GM13977 (cell line): ENCODE measurements at regions not wholly inside any gene's neighbourhood (a gene's known extent, or its start where the extent isn't known, plus 50 kb on each side); places are given as distances from the start of the nearest gene placed in this dataset.

Experiments
- DNase-seq: peaks from one replicate; pipeline ENCODE4 v3.0.0; 2012; ENCODE audit warnings: low spot score
- CTCF ChIP-seq: IDR thresholded peaks from 2 replicates; pipeline ENCODE4 v1.5.1; 2012; ENCODE audit warnings: mild to moderate bottlenecking, control low read depth; ENCODE audit not compliant: insufficient read depth; ENCODE audit errors: extremely low read depth, missing control alignments
- in situ Hi-C: fragments of 300-500 bp; cut with MboI; formaldehyde crosslinking; loops from one replicate; pipeline ENCODE4 v1.12.0; 2022; ENCODE audit warnings: low sequenced_read_pairs, low pct_unique_long_range_greater_than_20kb, mixed read lengths, inconsistent platforms; ENCODE audit not compliant: unreplicated experiment

DNA sequence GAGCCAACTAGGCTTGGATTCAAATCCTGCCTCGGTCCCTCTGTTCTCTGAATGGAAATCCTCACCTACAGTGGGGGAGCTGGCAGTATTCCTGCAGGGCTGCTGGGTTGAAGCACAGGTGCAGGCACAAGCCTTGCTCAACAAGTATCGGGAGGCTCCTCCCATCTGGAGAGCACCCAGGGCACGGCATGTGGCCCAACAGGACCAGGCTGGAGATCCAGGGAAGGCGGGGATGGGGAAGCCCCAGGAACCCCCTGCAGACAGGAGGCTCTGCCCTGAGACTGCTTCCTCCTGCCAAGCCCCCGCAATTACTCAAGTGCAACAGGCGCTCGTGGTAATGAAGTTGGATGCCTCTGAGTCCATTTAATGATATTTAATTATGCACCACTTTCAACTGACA is 128.0 kb upstream of the VSTM2B start:
- no peak for TF ChIP-seq CTCF
- DNase-seq = no peak
- in situ Hi-C loops = no loop called here

- in situ Hi-C loops = no loop called here
- TF ChIP-seq CTCF = no peak
These were observed 126.0 kb upstream of the VSTM2B start for GRCh38 chr19:29399804-29400203.

GRCh38 chr19:29400917-29401711 is 124.7 kb upstream of the VSTM2B start:
- no peak for DNase-seq
- TF ChIP-seq CTCF = no peak

More at GRCh38 chr19:29399804-29400203, 126.0 kb upstream of the VSTM2B start:
- no peak for DNase-seq

DNA sequence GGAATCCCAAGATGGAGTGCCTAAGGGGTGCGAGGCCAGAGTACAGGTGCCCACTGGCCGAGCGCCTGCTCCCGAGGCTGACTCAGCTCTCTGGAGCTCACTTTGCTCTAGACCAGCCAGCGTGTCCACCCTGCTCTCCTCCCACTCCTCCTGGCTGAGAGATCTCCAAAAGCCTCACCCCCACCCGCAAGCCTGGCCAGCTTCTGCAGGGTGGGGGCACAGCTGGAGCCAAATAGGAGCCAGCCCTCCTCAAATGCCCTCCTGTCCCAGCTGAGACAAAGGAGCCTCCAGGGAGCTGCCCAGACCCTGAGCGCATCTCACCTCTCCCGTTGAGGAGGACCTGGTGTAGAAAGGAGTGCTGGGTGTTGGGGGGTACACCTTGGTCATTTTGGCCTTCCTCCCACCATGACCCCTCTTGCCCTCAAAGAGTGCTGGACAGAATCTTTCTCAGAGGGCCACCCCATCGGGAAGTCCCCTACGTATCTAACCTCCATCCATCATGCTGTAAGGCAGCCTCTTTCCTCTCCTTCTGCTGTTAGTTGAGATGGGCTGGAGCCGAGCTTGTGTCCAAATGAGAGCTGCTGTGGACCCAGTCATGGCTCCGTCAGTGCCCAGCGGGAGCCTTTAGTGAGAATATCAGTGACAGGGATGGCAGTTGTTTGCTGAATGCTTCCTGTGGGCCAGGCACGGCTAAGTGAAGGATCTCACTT is 123.9 kb upstream of the VSTM2B start:
- in situ Hi-C loops = no loop called here
- DNase-seq = no peak
- TF ChIP-seq CTCF = no peak

More at GRCh38 chr19:29400917-29401711, 124.7 kb upstream of the VSTM2B start:
- in situ Hi-C loops = no loop called here

GRCh38 chr19:29402563-29402962 is 123.2 kb upstream of the VSTM2B start:
- DNase-seq = no peak
- TF ChIP-seq CTCF = no peak
- in situ Hi-C loops = no loop called here

DNA sequence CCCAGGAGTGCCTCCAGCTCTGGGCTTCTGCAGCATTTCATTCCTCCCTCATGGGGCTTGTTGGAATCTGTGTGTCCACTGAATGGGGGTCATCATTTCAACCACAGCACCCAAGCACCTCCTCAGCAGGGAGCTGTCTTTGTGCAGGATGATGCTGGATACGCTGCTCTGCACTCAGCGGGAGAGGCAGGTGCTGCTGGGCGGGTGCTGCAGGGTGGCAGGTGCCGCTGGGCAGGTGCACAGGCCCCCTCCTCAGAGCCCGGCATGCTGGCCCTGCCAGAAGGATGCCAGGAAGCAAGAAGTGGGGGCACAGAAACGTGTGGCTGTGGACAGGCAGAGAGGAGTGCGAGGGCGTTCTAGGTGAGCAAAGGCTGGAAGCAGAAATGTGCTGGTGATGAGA is 121.8 kb upstream of the VSTM2B start:
- in situ Hi-C loops = no loop called here
- TF ChIP-seq CTCF = no peak
- DNase-seq = no peak
